Stimulated activated CD4-positive, alpha-beta T cell treated with anti-CD3 and anti-CD28 coated beads, Interleukin-12 subunit alpha, Interleukin-12 subunit beta, amount 100 ng/mL, for 48 hours (primary cell): ENCODE measurements at regions not wholly inside any gene's neighbourhood (a gene's known extent, or its start where the extent isn't known, plus 50 kb on each side); places are given as distances from the start of the nearest gene placed in this dataset.

Source experiments
- DNase-seq, 3 donors: peaks; one replicate each; pipeline ENCODE4 v3.0.0-alpha.2; 2020; ENCODE audit warnings: low read depth in 2 of 3, low spot score in 1 of 3

DNA sequence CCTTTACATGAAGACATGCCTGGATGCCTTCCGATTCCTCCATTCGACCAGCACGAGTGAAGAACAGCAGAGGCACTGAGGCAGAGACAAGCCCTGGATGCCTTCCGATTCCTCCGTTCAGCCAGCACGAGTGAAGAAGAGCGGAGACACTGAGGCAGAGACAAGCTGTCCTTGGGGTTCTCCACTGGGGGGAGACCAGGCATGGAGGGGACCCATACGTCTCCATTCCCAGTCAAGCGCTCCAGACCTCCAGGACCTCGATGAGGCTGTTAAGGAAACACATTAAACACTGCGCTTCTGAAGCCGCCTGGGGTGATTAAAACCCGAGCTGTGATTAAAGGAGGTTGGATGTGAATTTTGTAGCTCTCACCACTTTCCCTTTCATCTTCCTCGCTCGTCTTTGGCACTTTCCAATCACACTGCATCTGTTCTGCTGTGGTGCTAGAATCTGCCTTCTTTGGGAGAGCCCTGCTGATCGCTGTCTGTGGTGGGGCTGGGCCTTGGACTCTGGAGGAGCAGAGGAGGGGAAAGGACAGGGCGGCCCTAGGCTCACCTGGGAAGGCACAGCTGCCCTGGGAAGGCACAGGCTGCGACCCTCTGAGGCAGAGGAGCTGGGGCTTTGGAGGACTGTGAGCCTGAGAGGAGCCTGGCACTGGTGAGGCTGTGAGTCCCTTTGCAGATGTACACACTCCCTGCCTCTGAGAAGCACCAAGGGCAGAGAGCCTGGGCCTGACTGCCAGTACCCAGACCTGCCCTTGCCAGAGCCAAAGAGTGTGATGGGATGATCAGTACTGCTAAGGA, 463.1 kb upstream of the HS6ST1 start:
- DNase-seq: no peak

- no peak for DNase-seq
Measured at GRCh38 chr2:128782411-128783192, 463.9 kb upstream of the HS6ST1 start.

DNA sequence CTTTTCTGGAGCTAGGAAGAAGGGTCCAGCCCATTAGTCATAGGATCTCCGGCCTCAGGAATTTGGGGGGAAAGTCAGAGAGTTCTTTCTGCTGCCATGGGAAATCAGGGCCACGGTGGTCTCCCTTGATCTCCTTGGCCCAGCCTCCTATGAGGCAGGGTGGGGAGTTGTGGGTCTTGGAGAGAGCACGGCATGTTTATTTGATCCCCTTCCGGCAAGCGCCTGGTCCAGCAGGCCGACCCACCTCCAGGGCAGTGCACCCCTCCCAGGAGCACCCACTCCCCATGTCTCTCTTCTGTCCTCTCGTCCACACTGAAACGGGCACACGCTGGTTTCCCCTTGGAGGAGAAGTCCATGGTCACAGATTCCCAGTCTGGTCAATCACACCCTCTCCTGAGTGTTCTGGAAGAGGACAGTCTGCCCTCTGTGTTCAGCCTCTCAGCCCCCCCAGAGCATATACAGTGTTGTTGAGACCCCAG, 464.6 kb upstream of the HS6ST1 start:
- DNase-seq: no peak

GRCh38 chr2:128783896-128784295, 465.2 kb upstream of the HS6ST1 start:
- DNase-seq: no peak

- no peak for DNase-seq
Measured at GRCh38 chr2:128784626-128785306, 466.1 kb upstream of the HS6ST1 start.

DNA sequence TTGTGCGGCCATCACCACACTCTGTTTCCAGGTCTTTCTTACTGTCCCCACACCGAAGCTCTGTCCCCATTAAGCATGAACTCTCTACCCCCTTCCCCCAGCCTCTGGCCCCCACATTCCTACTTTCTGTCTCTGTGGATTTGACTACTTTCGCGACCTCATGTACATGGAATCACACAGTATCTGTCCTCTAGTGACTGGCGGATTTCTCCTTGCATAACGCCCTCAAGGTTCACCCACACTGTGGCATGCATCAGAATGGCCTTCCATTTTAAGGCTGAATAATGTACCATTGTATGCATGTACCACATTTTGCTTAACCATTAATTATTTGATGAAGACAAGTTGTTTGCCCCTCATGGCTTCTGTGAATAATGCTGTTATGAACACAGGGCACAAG, 467.6 kb upstream of the HS6ST1 start:
- DNase-seq: no peak

DNA sequence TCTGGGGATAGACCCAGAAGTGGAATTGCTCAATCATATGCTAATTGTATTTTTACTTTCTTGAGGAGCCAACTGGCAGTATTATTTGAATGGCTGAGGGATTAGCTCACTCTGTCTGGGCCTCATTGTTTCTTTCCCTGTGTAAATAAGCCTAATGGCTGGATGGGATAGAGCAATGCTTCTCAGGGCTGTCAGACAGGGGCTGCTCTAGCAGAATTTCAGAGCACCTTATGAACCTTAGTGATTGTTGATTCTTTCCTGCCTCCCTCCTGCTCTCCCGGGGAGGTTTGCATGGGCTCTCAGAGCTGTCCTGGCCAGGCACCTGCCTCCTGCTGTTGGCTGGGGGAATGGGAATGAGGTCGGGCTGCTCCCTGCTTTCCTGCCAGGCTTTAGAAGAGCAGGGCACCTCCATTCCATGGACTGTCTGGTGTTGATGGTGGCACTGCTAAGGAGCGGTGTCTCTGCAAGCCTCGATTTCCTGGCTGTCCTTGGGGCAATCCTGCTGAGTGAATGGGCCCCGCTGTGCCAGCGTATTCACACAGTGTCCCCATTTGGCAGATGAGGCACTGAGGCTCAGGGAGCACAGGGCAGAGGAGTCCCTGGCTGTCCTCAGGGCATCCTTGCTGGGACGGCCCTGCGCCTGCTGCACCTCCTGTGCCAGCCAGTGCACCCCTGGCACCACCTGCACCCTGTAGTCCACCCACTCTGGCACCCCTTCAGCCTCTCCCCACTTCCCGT, 468.2 kb upstream of the HS6ST1 start:
- no peak for DNase-seq

GRCh38 chr2:128787616-128788015, 468.9 kb upstream of the HS6ST1 start:
- no peak for DNase-seq

DNA sequence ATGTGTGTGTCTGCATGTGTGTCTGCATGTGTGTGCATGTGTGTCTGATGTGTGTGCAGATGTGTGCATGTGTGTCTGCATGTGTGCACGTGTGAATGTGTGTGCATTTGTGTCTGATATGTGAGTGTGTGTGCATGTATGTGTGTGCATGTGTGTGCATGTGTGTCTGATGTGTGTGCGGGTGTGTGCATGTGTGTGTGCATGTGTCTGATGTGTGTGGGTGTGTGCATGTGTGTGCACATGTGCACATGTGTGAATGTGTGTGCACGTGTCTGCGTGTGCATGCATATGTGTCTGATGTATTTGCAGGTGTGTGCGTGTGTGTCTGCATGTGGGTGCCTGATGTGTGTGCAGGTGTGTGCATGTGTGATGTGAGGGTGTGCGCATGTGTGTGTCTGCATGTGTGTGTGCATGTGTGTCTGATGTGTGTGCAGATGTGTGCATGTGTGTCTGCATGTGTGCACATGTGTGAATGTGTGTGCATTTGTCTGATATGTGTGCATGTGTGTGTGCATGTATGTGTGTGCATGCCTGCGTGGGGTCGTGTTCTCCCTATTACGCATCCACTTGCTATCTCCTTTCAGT, 470.1 kb upstream of the HS6ST1 start:
- DNase-seq: no peak

- no peak for DNase-seq
Measured at GRCh38 chr2:128789221-128789620, 470.6 kb upstream of the HS6ST1 start.

DNA sequence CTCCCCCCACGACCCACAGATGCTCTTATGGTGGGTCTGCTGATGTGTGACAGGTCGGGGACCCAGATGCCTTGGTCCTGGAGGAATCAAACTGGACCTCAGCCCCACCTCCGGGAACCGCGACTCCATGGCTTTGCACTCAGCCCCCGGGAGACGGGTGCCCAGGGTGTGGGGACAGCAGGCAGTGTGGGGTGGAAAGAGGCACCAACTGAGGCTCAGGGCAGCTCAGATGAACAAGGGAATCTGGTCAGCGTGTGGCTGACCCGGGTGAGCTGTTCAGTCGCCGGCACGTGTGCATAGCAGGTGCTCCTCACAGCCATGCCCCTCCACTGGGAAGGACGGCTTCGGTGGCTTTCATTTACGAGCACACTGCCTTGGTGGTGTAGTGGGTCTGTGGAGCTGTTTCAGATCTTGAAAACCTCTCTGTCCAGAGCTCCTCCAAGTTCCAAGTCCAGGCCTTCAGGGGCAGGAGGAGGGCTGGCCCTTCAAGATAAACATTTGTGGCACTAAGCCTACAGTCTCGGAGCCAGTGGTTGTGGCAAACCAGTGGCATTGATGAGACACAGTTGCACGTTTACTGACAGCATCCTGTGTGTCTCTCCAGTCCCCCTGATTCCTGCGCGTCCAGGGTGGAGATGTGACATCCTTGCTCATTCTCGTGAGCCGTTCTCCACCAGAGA, 471.2 kb upstream of the HS6ST1 start:
- no peak for DNase-seq

- no peak for DNase-seq
Measured at GRCh38 chr2:128790541-128791001, 471.9 kb upstream of the HS6ST1 start.

- no peak for DNase-seq
Measured at GRCh38 chr2:128791120-128791984, 472.7 kb upstream of the HS6ST1 start.

DNA sequence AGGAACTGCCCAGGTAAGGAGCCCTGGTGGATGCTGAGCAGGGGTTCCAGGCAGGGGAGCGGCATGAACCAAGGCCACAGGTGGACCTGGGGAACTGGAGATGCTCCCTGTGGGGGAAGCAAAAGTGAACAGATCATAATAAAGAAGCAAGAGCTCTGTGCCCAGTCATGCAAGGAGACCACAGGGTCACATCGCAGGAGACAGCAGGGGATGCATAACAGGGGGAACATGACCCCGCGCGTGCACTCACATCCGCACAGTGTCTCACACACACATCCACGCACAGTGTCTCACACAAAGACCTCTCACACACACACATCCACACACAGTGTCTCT, 473.3 kb upstream of the HS6ST1 start:
- DNase-seq: no peak

- no peak for DNase-seq
Measured at GRCh38 chr2:128792476-128793054, 473.9 kb upstream of the HS6ST1 start.

GRCh38 chr2:128793404-128793803, 474.7 kb upstream of the HS6ST1 start:
- no peak for DNase-seq

DNA sequence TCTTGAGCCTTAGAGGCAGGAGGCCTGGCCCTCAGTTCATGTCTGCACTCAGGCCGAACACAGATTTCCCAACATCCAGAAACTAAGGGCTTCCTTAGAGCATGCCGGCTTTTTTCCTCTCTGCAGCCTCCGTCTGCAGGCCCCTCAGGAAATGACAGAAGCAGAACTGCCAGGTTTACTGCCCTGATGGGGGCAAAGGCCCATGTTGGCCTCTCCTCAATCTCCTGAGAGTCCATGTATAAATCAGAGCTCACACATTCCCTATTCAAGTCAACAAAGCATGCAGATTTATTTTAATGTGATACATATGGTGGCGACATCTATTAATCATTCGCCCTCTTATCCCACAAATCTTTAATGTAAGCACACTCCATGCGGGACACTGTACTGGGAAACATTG, 475.6 kb upstream of the HS6ST1 start:
- no peak for DNase-seq

DNA sequence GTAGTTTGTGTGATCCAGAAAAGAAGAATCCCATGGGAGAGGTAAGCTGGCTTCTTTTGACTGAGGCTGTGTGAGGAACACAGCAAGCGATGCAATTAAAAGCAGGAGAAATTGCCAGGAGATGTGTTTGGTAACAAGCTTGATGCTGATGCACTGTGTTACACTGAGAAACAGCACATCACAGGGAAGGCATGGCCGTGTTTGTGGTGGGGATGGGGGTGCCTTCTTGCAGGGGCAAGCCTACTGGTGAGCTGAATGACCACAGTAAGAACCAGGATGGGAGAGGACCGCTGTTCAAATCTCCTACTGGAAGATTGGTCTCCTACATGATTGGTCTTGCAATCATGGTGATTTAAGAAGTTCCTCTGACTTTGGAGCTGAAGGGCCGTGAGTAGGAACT, 477.7 kb upstream of the HS6ST1 start:
- DNase-seq: no peak

GRCh38 chr2:128797092-128797491, 478.4 kb upstream of the HS6ST1 start:
- no peak for DNase-seq
